ENCODE measurements at regions not wholly inside any gene's neighbourhood (a gene's known extent, or its start where the extent isn't known, plus 50 kb on each side); places are given as distances from the start of the nearest gene placed in this dataset.

DNA sequence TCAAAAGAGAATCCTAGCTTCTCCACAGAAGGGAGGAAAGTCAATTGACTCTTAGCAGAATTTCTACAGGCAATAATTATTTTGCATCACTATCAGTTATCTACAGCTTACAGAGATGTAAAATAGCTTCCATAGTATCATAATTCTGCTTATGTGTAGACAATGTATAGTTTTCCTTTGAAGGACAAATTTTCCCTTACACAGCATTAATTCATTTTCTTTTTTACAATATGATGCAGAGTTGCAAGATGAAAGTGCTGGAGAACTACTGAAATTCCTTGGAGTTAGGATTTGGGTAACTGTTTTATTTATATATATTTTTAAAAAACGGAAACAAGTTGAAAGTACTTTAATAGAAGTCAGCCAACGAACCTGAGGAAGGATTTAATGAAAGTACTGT, 111.0 kb upstream of the CPHXL start:
- Mint-ChIP-seq H3K27me3 (ENCODE audit: unreplicated experiment) (no peaks in the 10 kb centered on the region), H3K27ac (ENCODE audit: unreplicated experiment) (no peak overlapping the region), H3K4me3 (ENCODE audit: low read depth, unreplicated experiment) (no peak overlapping the region), H3K36me3 (ENCODE audit: insufficient read depth, unreplicated experiment) (no peaks in the 10 kb centered on the region), H3K9me3 (ENCODE audit: low read depth, unreplicated experiment) (no peaks in the 10 kb centered on the region), H3K4me1 (ENCODE audit: low read depth, unreplicated experiment) (no peaks in the 10 kb centered on the region)
- BruUV-seq (replicated peaks) = no TSS peak
- intact Hi-C loops (cut with micrococcal nuclease; ENCODE audit: unreplicated experiment) = no loop called here
- CTCF ChIA-PET = no interaction called here
- DNase-seq = no peak
- TF ChIP-seq CTCF (IDR thresholded peaks at IDR 0.05; ENCODE audit: unreplicated experiment) = no peak

- H3K36me3 Mint-ChIP-seq (ENCODE audit: insufficient read depth, unreplicated experiment) = no peaks in the 10 kb centered on the region
- no peak overlapping the region for H3K4me3 Mint-ChIP-seq (ENCODE audit: low read depth, unreplicated experiment)
- no peak for TF ChIP-seq CTCF (IDR thresholded peaks at IDR 0.05; ENCODE audit: unreplicated experiment)
- no peak overlapping the region for H3K27ac Mint-ChIP-seq (ENCODE audit: unreplicated experiment)
- CTCF ChIA-PET = no interaction called here
- H3K9me3 Mint-ChIP-seq (ENCODE audit: low read depth, unreplicated experiment) = no peaks in the 10 kb centered on the region
- no TSS peak for BruUV-seq (replicated peaks)
- intact Hi-C loops (cut with micrococcal nuclease; ENCODE audit: unreplicated experiment) = no loop called here
- H3K4me1 Mint-ChIP-seq (ENCODE audit: low read depth, unreplicated experiment) = no peaks in the 10 kb centered on the region
- DNase-seq = no peak
- peaks cover under 1% of the 10 kb centered on the region for H3K27me3 Mint-ChIP-seq (ENCODE audit: unreplicated experiment)
Measured at GRCh38 chr16:75837681-75838080, 111.4 kb upstream of the CPHXL start.

- H3K27me3 Mint-ChIP-seq (ENCODE audit: unreplicated experiment) = peaks cover 20% of the 10 kb centered on the region
- intact Hi-C loops (cut with micrococcal nuclease; ENCODE audit: unreplicated experiment) = no loop called here
- BruUV-seq (replicated peaks) = no TSS peak
Measured at GRCh38 chr16:75841517-75841916, 115.2 kb upstream of the CPHXL start.

DNA sequence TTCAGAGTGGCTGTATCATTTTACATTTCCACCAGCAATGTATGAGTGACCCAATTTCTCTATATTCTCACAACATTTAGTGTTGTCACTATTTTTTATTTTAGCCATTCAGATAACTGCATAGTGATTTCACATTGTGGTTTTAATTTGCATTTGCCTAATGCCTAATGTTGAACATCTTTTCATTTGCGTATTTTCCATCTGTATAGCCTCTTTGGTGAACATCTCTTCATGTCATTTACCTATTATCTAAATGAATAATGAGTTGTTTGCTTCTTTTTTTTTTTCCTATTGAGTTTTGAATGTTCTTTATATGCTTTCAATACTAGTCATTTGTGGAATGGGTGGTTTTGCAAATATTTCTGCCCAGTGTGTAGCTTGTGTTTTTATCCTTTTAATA, 120.9 kb upstream of the CPHXL start:
- Mint-ChIP-seq H3K36me3 (ENCODE audit: insufficient read depth, unreplicated experiment) (no peaks in the 10 kb centered on the region), H3K27ac (ENCODE audit: unreplicated experiment) (no peak overlapping the region), H3K4me1 (ENCODE audit: low read depth, unreplicated experiment) (no peaks in the 10 kb centered on the region), H3K27me3 (ENCODE audit: unreplicated experiment) (peaks cover 32% of the 10 kb centered on the region), H3K9me3 (ENCODE audit: low read depth, unreplicated experiment) (no peaks in the 10 kb centered on the region), H3K4me3 (ENCODE audit: low read depth, unreplicated experiment) (no peak overlapping the region)
- intact Hi-C loops (cut with micrococcal nuclease; ENCODE audit: unreplicated experiment) = no loop called here
- CTCF ChIA-PET = interaction anchor here (0.8 kb wide), 1 partner anchor 13 kb away, joined by 3 read pairs; no protein-coding TSS in a partner anchor
- DNase-seq = no peak
- BruUV-seq (replicated peaks) = no TSS peak
- TF ChIP-seq CTCF (IDR thresholded peaks at IDR 0.05; ENCODE audit: unreplicated experiment) = no peak

More at GRCh38 chr16:75841517-75841916, 115.2 kb upstream of the CPHXL start:
- no peak for TF ChIP-seq CTCF (IDR thresholded peaks at IDR 0.05; ENCODE audit: unreplicated experiment)
- Mint-ChIP-seq H3K4me1 (ENCODE audit: low read depth, unreplicated experiment) (no peaks in the 10 kb centered on the region), H3K27ac (ENCODE audit: unreplicated experiment) (no peak overlapping the region), H3K4me3 (ENCODE audit: low read depth, unreplicated experiment) (no peak overlapping the region), H3K9me3 (ENCODE audit: low read depth, unreplicated experiment) (no peaks in the 10 kb centered on the region), H3K36me3 (ENCODE audit: insufficient read depth, unreplicated experiment) (no peaks in the 10 kb centered on the region)
- CTCF ChIA-PET = no interaction called here
- no peak for DNase-seq

Measured in Calu3 (cell line).